Fibroblast of lung (primary cell): ENCODE measurements at regions not wholly inside any gene's neighbourhood (a gene's known extent, or its start where the extent isn't known, plus 50 kb on each side); places are given as distances from the start of the nearest gene placed in this dataset.

ENCODE experiments used
- DNase-seq, 2 donors: peaks; one replicate each; pipeline versions ENCODE4 v3.0.0 to v3.0.0-alpha.2; 2010; ENCODE audit warnings: low read depth in 2 of 2
- H2AFZ ChIP-seq: 2 replicates; pipeline ENCODE4 v1.5.1; 2012; ENCODE audit warnings: low read length, control low read depth, inconsistent platforms
- H3K27ac ChIP-seq: 2 replicates; pipeline ENCODE4 v1.5.1; 2011; ENCODE audit warnings: low read length, control low read depth; ENCODE audit not compliant: insufficient read depth
- H3K27me3 ChIP-seq: 2 replicates; pipeline ENCODE4 v1.5.1; 2011; ENCODE audit warnings: mild to moderate bottlenecking, low read length; ENCODE audit not compliant: control insufficient read depth, insufficient read depth
- H3K36me3 ChIP-seq: 2 replicates; pipeline ENCODE4 v1.5.1; 2011; ENCODE audit warnings: low read length; ENCODE audit not compliant: control insufficient read depth, insufficient read depth
- H3K4me1 ChIP-seq: 2 replicates; pipeline ENCODE4 v1.5.1; 2011; ENCODE audit warnings: low read length; ENCODE audit not compliant: control insufficient read depth, insufficient read depth; ENCODE audit errors: extremely low read depth
- H3K4me2 ChIP-seq: 2 replicates; pipeline ENCODE4 v1.5.1; 2011; ENCODE audit warnings: low read length, control low read depth; ENCODE audit not compliant: insufficient read depth; ENCODE audit errors: extremely low read depth
- H3K4me3 ChIP-seq, 4 experiments: fragments of 200-600 bp in 1 of 4; sonication (generic) in 1 of 4; replicated peaks in 1 of 4; 2 replicates each; pipeline ENCODE4 v1.5.1; 2011 to 2016; ENCODE audit warnings: low read length in 4 of 4, low read depth in 3 of 4, mild to moderate bottlenecking in 3 of 4, control low read depth in 2 of 4, inconsistent platforms in 1 of 4, mixed read lengths in 1 of 4; ENCODE audit not compliant: insufficient read depth in 1 of 4; ENCODE audit errors: control extremely low read depth in 1 of 4
- H3K79me2 ChIP-seq: 2 replicates; pipeline ENCODE4 v1.5.1; 2012; ENCODE audit warnings: mild to moderate bottlenecking, low read length, inconsistent platforms; ENCODE audit not compliant: control insufficient read depth, insufficient read depth
- H3K9ac ChIP-seq: 2 replicates; pipeline ENCODE4 v1.5.1; 2011; ENCODE audit warnings: mild to moderate bottlenecking, low read length, control low read depth; ENCODE audit not compliant: insufficient read depth
- H3K9me3 ChIP-seq: 2 replicates; pipeline ENCODE4 v1.5.1; 2012; ENCODE audit warnings: low read depth, low read length; ENCODE audit not compliant: control insufficient read depth, insufficient read depth
- H4K20me1 ChIP-seq: 2 replicates; pipeline ENCODE4 v1.5.1; 2011; ENCODE audit warnings: low read length; ENCODE audit not compliant: control insufficient read depth, insufficient read depth; ENCODE audit errors: extremely low read depth
- EZH2 ChIP-seq: IDR thresholded peaks from 2 replicates; pipeline ENCODE4 v1.5.1; 2012; ENCODE audit warnings: low read length, control low read depth, mild to moderate bottlenecking; ENCODE audit errors: missing control alignments
- TF ChIP-seq, protein P1 (sequence below), 2 donors: IDR thresholded peaks in 1 of 2; conservative IDR thresholded peaks in 1 of 2; 1 replicate in 1 of 2; 2 replicates in 1 of 2; pipeline ENCODE4 v1.5.1; 2011 to 2012; ENCODE audit warnings: low read length in 2 of 2, control low read depth in 1 of 2, inconsistent platforms in 1 of 2, low read depth in 1 of 2, mild to moderate bottlenecking in 1 of 2

DNA sequence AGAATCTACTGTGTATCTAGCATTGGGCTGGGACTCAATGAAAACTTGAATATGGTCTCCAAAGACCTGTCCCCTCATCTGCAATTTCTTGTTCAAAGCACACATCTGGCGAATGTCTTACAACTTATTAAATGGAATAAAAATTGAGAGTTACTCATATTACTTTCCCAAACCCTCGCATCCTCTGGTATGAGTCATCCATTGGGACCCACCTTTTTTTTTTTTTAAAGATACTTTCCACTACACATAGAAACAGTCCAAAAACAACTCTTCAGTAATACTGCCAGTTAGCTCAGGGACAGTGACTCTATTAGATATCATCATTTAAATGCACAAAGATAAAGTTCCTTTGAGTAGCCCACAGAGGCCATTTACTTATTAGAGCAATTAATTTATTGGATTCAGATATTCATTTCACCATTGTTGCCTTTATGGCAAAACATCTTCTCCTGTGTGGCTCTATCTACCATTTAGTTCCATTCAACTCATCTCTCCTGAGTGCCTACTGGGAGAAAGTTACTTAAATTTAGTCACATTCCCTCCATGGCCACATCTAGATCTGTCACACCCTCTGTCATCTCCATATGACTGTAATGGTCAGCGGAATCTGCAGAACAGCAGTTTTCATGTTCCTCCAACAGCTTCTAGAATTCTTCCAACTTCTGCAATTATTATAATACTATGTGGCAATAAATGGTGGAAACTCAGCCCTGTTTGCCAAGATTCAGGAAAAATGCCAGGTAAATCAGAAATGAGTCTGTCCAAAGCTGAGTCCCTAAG is 77.9 kb upstream of the ARHGEF3 start:
- H3K4me2 ChIP-seq: no peak overlapping the region
- H4K20me1 ChIP-seq: no peaks in the 10 kb centered on the region
- H2AFZ ChIP-seq: no peak overlapping the region
- peak; percentile 60 to 72 for DNase-seq
- H3K9me3 ChIP-seq: no peaks in the 10 kb centered on the region
- no peaks in the 10 kb centered on the region for H3K4me1 ChIP-seq
- H3K4me3 ChIP-seq: no peak overlapping the region
- H3K27me3 ChIP-seq: no peaks in the 10 kb centered on the region
- TF ChIP-seq EZH2: no peak
- TF ChIP-seq, protein P1, sequence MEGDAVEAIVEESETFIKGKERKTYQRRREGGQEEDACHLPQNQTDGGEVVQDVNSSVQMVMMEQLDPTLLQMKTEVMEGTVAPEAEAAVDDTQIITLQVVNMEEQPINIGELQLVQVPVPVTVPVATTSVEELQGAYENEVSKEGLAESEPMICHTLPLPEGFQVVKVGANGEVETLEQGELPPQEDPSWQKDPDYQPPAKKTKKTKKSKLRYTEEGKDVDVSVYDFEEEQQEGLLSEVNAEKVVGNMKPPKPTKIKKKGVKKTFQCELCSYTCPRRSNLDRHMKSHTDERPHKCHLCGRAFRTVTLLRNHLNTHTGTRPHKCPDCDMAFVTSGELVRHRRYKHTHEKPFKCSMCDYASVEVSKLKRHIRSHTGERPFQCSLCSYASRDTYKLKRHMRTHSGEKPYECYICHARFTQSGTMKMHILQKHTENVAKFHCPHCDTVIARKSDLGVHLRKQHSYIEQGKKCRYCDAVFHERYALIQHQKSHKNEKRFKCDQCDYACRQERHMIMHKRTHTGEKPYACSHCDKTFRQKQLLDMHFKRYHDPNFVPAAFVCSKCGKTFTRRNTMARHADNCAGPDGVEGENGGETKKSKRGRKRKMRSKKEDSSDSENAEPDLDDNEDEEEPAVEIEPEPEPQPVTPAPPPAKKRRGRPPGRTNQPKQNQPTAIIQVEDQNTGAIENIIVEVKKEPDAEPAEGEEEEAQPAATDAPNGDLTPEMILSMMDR (conservative IDR thresholded peaks at IDR 0.05 in 1 of 2, IDR thresholded peaks at IDR 0.05 in 1 of 2; ENCODE audit: low read depth in 1 of 2, low read length in 2 of 2): no peak
- H3K27ac ChIP-seq: no peak overlapping the region
- no peaks in the 10 kb centered on the region for H3K79me2 ChIP-seq
- no peak overlapping the region for H3K9ac ChIP-seq
- no peaks in the 10 kb centered on the region for H3K36me3 ChIP-seq

DNA sequence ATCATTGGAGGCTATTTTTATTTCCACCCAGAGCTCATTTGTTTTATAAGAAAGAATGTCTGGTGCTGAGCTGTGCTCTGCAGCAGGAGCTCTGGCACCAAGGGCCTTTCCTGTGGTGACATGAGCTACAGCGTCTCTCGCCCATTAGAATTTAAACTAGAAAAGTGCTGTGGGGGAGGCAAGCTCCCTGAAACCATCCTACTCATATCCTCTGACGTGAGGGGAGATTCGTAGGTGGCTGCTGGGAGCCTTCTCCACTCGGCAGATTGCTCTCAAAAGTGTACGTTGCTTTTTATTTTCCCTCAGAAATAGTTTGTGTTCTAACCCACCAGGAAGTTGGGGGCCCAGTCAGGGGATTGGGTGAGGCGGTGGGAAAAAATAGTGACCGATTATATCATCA is 76.3 kb upstream of the ARHGEF3 start:
- H3K4me1 ChIP-seq: no peaks in the 10 kb centered on the region
- no peak overlapping the region for H3K27ac ChIP-seq
- no peaks in the 10 kb centered on the region for H3K27me3 ChIP-seq
- no peak overlapping the region for H3K4me2 ChIP-seq
- DNase-seq: peak in 1 of 2 donors; percentile 39
- H3K9ac ChIP-seq: no peak overlapping the region
- no peaks in the 10 kb centered on the region for H3K36me3 ChIP-seq
- no peak overlapping the region for H2AFZ ChIP-seq
- TF ChIP-seq EZH2: no peak
- TF ChIP-seq, protein P1 (conservative IDR thresholded peaks at IDR 0.05 in 1 of 2, IDR thresholded peaks at IDR 0.05 in 1 of 2; ENCODE audit: low read depth in 1 of 2, low read length in 2 of 2): no peak
- no peaks in the 10 kb centered on the region for H3K79me2 ChIP-seq
- no peaks in the 10 kb centered on the region for H4K20me1 ChIP-seq
- H3K4me3 ChIP-seq: no peak overlapping the region
- no peaks in the 10 kb centered on the region for H3K9me3 ChIP-seq

- H3K4me3 ChIP-seq: no peak overlapping the region
- H3K27me3 ChIP-seq: no peaks in the 10 kb centered on the region
- TF ChIP-seq, protein P1 (conservative IDR thresholded peaks at IDR 0.05 in 1 of 2, IDR thresholded peaks at IDR 0.05 in 1 of 2; ENCODE audit: low read depth in 1 of 2, low read length in 2 of 2): no peak
- TF ChIP-seq EZH2: no peak
- H3K36me3 ChIP-seq: no peaks in the 10 kb centered on the region
- H3K4me2 ChIP-seq: no peak overlapping the region
- no peak overlapping the region for H3K27ac ChIP-seq
- H2AFZ ChIP-seq: no peak overlapping the region
- H3K4me1 ChIP-seq: no peaks in the 10 kb centered on the region
- H3K79me2 ChIP-seq: no peaks in the 10 kb centered on the region
- H4K20me1 ChIP-seq: no peaks in the 10 kb centered on the region
- no peak for DNase-seq
- H3K9ac ChIP-seq: no peak overlapping the region
- H3K9me3 ChIP-seq: no peaks in the 10 kb centered on the region
These were observed 75.2 kb upstream of the ARHGEF3 start for GRCh38 chr3:56876916-56877315.
